GM18907 (cell line): ENCODE measurements at regions not wholly inside any gene's neighbourhood (a gene's known extent, or its start where the extent isn't known, plus 50 kb on each side); places are given as distances from the start of the nearest gene placed in this dataset.

ENCODE experiments used
- ATAC-seq: cut with Tn5 transposase; IDR thresholded peaks from one replicate; pipeline ENCODE4 v1.9.1; 2021; ENCODE audit warnings: mild to moderate bottlenecking, moderate library complexity; ENCODE audit not compliant: unreplicated experiment

DNA sequence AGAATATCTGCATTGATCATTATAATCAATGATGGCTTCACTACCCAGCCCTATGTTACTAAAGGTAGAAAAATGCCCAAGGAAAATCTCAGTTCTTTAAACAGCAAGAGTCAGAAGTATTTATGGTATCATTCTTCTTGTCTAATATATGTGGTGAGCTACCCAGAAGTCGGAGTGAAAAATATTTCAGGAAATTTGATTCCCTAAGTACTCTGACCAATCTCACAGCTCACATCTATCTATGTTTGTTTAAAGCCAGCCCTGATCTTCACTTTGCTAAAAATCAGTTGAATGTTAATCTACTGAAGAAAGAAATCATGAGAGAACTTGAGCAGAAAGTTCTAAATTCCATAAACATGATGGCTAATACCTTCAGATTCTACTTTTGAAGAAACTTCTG is 522.9 kb upstream of the SLIT2 start:
- ATAC-seq, result no peak

DNA sequence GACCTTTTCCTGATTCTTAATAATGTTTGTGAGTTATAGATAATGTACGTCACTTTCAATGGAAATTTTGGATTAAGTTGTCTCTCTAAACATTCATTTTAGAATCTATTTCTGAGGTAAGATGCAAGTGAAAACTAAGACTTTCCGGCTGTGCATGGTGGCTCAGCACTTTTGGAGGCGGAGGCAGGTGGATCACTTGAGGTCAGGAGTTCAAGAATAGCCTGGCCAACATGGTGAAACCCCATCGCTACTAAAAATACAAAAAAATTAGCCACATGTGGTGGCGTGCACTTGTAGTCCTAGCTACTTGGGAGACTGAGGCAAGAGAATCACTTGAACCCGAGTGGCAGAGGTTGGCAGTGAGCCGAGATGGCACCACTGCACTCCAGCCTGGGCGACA is 524.6 kb upstream of the SLIT2 start:
- ATAC-seq, result no peak

DNA sequence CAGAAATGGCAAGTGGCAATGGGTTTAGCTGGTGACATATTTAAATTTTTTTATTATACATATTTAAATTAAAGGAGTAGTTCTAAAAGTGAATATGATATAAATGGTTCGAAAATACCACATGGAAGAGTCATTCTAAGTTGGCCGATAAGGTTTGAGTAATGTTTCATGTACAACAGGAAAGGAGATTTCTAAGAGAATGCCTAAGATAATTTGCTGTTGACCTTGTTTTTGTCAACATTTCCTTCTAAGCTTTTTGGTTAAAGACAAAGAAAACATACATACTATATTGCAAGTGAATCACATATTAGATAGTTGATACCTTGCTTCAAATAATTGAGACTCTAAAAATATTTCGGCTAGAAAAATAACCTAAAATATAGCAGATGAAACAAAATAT is 526.6 kb upstream of the SLIT2 start:
- ATAC-seq, result no peak

DNA sequence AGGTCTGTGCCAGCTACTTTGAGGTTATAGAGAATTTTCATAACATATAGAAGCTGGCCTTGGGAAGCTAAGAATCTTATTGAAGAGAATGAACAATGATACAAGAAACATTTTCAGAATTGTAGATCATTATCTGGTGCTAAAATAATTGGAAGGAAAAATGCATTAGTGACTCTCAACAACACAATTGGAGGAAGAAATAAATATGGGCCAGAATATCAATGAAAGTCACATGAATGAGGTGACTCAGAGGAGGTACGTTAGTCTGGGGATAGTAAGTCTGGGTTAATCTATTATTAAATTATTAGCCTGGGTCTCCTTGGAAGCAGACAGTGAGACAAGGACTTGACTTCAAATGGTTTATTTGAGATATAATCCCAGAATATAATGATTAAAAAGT is 529.3 kb upstream of the SLIT2 start:
- ATAC-seq, result no peak

DNA sequence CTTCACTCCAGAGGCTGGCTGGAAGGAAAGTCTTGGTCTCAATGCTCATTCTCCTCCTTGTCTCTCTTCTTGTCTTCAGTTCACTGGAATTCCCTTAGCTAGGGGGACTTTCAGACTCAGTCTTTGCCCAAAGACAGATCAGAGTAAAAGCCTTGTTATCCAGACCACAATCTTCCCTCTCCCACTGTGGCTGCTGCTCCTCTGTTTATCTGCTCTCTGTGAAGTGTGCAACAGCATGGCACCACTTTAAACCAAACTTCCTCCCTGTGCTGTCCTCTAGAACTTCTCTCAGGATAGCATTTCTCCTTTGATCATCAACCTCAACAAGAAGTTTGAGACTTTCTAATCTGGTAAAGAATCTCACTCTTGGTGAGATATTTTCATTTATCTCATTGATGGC is 530.1 kb upstream of the SLIT2 start:
- no peak for ATAC-seq

DNA sequence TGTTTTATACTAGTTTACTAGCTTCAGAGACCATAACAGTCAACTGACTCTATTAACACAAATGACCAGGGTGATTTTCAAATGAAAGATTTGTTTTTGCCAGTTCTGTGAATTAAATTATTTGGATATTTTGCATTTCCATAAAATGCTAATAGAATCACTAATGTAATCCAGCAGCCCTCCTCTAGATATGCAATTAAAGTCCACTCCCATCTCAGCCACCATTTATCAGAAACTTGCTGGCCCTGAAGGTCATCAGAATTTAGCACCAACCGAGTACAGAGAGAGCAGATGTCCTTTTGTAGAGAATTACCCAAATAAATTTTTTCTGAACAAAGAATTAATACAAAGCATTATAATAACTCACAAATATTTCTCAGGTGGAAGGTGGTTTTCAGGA is 531.1 kb upstream of the SLIT2 start:
- ATAC-seq, result no peak

DNA sequence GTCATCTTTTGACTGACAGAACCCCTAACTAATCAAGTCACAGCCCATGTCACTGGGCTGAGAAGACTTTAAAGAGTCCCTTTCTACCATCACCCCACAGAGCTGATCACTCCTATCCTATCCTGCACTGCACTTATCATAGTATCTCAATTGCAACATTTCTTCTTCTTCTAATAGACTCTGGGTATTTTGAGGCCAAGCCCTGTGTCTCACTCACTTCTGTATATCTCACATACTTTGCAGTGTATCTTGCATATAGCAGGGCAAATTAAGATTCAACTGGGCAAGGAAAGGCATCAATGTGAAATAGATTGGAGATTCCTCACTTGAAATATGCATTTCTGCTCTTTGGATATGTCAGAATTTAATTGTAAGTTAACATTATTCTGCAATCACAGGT is 531.5 kb upstream of the SLIT2 start:
- no peak for ATAC-seq

DNA sequence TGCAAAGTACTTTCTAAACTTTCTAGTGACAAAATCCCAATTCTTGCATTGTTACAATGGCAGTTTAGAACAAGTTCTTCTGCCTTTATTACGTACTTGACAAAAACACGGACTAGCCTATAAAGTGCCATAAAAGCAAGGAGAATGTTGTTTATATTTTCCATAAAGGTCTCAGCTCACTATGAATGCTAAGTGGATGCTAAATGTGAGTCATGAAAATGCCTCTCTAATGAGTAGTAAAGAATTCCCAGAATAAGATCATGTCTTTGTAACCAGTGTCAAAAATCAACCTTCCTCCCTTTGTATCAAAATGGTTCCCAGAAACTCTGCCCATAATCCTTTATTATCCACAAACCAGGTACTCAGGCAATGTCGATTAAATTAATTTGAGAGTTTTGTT is 539.8 kb upstream of the SLIT2 start:
- ATAC-seq, result no peak

DNA sequence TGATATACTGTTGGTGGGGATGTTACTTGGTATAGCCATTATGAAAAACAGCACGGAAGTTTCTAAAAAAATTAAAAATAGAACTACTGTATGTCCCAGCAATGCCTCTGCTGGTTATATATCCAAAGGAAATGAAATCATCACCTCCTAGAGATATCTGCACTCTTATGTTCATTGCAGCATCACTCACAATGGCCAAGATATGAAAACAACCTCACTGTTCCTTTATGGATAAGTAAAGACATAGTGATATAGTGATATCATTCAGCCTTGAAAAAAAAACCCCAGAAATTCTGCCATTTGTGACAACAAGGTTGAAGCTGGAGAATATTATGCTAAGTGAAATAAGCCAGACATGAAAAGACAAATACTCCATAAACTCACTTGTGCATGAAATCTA is 543.8 kb upstream of the SLIT2 start:
- no peak for ATAC-seq

DNA sequence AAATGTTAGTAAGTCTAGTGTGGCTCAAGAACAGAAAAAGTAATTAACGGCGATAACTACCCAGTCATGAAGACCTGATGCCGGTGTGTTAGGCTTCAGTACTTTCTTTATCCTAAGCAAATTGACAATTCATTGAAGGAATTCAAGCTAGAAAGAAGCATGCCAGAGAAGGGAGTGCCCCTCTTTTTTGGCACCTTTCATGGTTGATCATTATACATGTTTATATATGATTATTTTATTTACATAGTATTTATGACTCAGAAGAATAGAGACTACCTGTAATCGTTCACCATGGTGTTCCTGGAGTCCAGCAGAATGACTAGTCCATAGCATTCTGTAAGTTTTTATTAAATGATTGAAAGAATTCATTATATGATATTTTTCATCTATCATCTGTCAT is 548.3 kb upstream of the SLIT2 start:
- no peak for ATAC-seq

DNA sequence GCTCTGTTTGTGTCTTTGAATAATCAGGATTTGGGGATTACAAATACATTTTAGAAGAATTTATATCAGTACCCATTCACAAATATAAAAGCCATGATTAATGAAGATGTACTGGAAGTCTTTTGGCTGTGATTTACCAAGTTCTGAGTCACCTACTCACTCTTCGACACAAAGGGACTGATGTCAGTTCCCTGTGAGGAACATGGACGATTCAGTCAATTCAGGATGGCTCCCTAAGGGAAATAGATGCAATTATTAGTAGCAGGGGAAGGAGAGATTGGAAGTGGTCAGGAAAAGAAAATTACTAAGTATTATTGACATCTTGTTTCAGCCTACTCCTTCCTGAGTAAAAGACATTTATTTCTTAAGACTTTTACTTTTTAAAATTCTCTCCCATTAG is 550.7 kb upstream of the SLIT2 start:
- no peak for ATAC-seq

DNA sequence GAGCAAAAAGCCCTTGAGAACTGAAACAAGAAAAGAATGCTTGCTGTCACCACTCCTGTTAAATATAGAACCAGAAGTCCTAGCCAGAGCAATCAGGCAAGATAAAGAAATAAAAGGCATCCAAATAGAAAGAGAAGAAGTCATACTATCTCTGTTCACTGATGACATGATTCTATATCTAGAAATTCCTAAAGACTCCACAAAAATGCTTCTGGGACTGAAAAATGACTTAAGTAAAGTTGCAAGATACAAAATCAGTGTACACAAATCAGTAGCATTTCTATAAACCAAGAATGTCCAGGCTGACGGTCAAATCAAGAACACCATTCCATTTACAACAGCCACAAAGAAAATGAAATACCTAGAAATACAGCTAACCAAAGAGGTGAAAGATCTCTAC is 552.7 kb upstream of the SLIT2 start:
- no peak for ATAC-seq

DNA sequence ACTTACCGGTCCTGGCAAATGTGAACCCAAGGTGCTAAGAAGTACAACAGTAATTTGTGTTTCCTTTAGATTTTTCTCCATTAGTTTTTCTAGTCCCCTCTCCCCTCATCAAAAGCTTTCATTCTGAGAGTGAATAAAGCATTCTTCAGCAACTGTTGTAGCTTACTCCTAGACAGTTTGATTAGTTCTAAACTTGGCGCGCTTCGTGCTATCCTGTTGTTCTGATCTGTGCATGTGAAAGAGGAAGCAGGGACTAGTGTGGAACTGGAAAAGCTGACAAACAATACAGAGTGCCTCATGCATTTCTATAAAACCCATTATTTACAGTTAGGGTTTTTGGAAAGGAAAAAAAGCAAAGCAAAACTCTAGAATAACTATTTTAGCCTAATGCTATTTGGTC is 556.9 kb upstream of the SLIT2 start:
- ATAC-seq, result no peak

DNA sequence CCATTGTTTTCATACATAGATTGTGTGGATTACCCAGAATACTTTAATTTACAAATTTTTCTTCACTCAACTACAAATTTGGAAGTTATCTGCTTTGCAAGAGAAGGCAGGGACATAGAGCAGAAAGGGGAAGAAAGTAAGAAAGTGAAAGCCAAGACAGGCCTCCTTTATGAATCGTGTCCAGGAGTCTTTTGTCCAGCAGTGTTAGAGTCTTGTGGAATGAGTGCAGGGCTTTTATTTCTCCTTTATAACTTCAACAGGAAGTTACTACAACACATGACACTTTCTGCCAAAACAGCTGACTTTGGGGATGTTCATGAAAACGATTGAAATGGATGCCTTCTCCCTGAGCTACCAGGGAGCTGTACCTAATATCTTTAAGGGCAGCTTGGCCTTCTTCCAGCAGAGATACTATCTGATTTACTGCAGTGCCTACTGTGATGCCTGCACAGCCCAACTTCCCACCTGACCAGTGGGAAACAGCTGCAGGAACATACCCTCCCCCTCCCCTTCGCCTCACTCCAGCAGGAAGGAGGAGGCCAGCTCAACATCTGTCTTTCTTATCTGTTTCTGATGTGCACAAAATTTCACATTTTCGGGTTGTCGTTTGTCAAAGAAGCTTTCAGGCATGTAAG is 557.7 kb upstream of the SLIT2 start:
- ATAC-seq, result no peak

DNA sequence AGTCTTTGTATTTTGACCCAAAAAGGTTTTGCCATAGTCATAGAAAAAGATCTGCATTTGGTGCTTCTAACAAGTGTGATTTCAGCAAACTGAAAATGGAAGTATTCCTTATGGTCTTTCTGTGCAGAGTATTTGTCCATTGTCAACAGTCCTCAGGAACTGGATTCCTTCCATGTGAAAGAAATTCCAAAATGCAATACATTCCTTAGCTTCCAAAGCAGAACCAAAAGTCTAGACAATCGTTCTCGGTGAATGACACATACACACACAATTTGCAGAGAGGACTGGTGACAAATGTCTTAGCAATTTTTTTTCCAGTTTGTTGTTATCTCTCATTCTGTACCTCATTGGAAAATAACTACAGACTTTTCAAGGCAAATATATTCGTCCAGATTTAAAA is 562.2 kb upstream of the SLIT2 start:
- no peak for ATAC-seq

DNA sequence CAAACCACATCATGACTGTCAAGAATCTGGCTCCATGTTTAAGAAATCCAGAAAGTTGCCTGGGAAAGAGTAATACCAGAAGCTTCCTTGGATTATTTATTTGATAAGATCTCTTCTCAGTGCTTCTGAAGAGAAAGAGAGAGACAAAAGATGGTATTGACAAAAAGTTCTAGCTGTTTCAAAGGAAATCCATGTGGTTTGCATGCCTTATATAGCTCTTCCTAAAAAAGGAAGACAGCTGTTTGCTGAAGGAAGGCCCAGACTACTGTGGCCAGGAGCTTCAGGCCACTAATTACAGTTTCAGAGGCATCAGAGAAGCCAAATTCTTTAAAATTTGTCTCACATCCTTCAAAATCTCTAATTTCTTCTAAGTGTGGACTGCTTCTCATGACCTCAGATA is 565.2 kb upstream of the SLIT2 start:
- ATAC-seq, result no peak

DNA sequence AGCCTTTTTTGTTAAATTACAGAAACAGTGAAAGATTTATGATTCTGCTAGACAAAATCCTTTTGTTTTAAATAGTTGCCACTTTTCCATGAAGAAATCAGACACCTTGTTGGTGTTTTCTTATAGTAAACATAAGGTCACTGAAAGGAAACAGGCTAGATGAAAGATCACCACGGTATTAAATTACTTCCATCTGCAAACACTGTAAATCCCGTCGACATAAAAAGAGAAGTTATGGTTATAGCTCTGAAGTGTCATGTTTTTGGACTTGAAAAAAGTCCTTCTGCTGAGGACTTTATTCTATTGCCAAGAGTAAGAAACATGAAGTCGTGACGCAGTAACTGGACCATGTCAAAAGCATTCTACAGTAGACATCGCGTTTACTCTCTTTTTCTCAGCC is 567.6 kb upstream of the SLIT2 start:
- ATAC-seq, result no peak

DNA sequence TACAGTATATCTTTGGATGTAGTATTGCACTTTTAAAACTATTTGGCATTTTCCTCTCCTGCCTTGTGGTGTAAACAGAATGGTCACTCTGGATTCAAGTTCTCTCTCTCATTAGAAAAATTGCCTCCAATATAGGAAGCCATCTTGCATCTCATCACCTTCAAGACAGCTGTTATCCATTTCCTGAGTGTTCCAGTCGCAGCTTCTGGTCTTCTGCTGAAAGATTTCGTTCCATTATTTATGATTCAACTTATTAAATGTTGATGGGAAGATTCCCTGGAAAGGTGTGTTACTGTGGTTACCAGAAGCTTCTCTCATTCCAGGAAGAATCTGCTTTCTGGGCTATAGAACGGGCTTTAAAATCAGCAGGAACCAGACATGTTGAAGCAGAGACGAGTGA is 568.3 kb upstream of the SLIT2 start:
- no peak for ATAC-seq

DNA sequence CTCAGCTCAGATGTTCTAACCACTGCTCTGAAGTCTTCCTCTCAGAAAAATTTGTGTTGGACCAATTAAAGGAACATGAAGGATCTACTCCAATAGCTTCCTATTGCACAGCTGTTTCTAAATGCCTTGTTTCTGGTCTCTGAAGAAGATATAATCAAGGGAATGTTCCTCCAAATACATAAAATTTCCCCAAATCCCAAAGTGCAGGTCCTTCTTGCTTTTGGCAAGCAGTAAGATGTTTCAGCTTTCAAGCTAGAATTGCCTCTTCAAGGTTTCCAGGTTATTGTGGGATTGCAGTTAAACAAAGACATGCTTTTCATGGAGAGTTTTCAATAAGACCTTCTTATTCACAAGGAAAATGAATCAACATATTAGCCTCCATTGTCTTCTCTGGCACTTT is 574.5 kb upstream of the SLIT2 start:
- no peak for ATAC-seq

DNA sequence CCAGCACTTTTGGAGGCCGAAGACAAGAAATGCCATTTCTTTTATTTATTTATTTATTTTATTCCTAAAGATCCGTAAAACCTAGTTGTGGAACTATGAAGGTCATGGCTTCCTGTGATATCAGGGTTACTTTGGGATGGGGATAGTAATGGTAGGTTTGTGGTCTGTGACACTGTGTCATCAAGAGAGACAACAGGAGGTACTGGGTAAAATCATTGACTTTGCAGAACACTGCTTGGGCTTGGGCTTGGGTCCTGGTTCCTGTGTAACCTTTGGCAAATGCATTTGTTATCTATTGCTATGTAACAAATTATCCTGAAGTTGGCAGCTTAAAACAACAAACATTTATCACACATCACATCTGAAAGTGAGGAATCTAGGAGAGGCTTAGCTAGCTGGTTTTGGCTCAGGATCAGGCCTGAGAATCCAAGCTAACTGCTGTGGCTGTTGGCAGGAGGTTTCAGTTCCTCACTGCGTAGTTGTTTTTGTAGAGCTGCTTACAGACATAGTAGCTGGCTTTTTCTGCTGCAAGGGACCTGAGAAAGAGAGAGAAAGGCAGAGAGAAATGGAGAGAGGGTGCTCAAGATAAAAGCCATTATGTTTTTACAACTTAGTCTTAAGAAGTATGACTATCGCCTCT is 576.4 kb upstream of the SLIT2 start:
- ATAC-seq, result no peak

DNA sequence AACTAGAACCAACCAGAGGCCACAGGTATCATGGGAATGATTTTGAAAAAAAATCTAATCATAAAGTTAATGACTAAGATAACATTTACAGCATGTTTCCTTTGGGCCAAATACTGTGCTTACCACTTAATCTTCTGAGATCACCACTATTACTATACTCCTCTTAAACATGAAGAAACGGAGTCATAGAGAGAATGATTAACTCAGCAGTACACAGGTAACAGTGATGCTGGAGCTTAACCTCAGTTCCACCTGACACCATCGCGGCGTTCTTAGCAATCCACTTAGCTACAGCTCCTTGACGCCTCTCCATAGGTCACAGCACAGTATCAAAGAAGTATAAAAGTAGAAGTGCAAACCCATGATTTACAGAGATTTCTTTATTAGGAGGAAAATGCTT is 592.6 kb upstream of the SLIT2 start:
- no peak for ATAC-seq

DNA sequence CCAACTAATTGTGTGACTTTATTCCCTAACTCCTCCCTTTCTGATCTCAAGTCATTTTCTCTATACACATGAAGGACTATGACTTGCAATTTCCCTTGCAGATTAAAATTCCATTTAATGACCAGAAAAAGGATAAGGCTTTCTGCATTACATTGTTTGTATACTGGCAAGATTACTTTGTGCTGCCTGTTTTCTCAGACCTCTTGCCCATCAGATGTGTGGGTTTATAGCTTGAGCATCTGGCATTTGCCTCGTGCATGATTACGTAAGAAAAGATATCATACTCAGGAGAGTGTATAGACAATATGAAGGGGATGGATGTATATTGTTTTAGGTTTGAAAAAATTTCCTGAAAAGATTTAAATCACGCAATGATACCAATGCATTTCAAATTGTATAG is 593.8 kb upstream of the SLIT2 start:
- ATAC-seq, result no peak

DNA sequence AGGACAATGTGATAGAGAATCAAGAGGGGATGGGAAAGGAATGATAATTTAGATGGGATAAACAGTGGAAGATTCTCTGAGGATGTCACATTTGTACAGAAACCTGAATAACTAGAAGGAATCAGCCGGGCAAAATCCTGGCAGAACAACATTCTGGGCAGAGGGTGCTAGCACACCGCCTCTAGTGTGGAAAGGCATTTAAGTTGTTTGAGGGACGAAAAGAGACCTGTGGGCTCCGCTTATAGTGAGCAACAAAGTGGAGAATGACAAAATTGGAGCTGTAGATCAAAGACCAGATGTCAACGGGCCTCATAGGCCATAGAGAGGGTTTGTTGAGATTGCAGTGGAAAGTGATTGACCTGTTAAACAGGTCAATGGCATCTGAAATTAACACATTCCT is 596.0 kb upstream of the SLIT2 start:
- ATAC-seq, result no peak
